Astrocyte (in vitro differentiated cells and primary cell): ENCODE measurements at regions not wholly inside any gene's neighbourhood (a gene's known extent, or its start where the extent isn't known, plus 50 kb on each side); places are given as distances from the start of the nearest gene placed in this dataset.

Experiments
- CTCF ChIP-seq: IDR thresholded peaks from 2 replicates; pipeline ENCODE4 v1.5.1; 2011; ENCODE audit warnings: low read depth, mild to moderate bottlenecking, inconsistent platforms, low read length, moderate library complexity; ENCODE audit not compliant: insufficient read depth
- EZH2 ChIP-seq: IDR thresholded peaks from 2 replicates; pipeline ENCODE4 v1.6.1; 2012; ENCODE audit warnings: mild to moderate bottlenecking, low read length, inconsistent platforms; ENCODE audit not compliant: insufficient read depth

- TF ChIP-seq CTCF (no peak), EZH2 (no peak)
Measured at GRCh38 chr5:30414078-30414477, 779.4 kb upstream of the CDH6 start.
